ENCODE measurements at regions not wholly inside any gene's neighbourhood (a gene's known extent, or its start where the extent isn't known, plus 50 kb on each side); places are given as distances from the start of the nearest gene placed in this dataset.

- TF ChIP-seq CTCF (IDR thresholded peaks at IDR 0.05; ENCODE audit: borderline replicate concordance, extremely low read depth, low read length, poor library complexity, severe bottlenecking) (no peak), EZH2 (IDR thresholded peaks at IDR 0.05; ENCODE audit: borderline replicate concordance, low read depth, low read length, severe bottlenecking) (no peak)
Observed at GRCh38 chr3:64395490-64395889, 170.2 kb upstream of the PRICKLE2 start.
